Gastroesophageal sphincter (tissue), 3 donors: ENCODE measurements at regions not wholly inside any gene's neighbourhood (a gene's known extent, or its start where the extent isn't known, plus 50 kb on each side); places are given as distances from the start of the nearest gene placed in this dataset.

Source experiments
- EP300 ChIP-seq: sonication (generic); formaldehyde crosslinking; IDR thresholded peaks from one replicate; pipeline ENCODE4 v1.6.1; 2017; ENCODE audit warnings: antibody characterized with exemption, mild to moderate bottlenecking
- POLR2A ChIP-seq, 2 donors: fragments of 450-650 bp; IDR thresholded peaks; one replicate each; pipeline ENCODE4 v1.6.1; 2017; ENCODE audit warnings: antibody characterized with exemption in 2 of 2, mild to moderate bottlenecking in 2 of 2, moderate library complexity in 1 of 2
- POLR2AphosphoS5 ChIP-seq: sonication (generic); formaldehyde crosslinking; IDR thresholded peaks from one replicate; pipeline ENCODE4 v1.6.1; 2017; ENCODE audit warnings: antibody characterized with exemption
- TF ChIP-seq, protein P1 (sequence below), 4 experiments: fragments of 200-600 bp in 2 of 4; fragments of 450-650 bp in 2 of 4; sonication (generic) in 1 of 4; IDR thresholded peaks; one replicate each; pipeline ENCODE4 v1.5.1; 2017 to 2019; ENCODE audit warnings: antibody characterized with exemption in 4 of 4, mild to moderate bottlenecking in 2 of 4, moderate library complexity in 2 of 4

DNA sequence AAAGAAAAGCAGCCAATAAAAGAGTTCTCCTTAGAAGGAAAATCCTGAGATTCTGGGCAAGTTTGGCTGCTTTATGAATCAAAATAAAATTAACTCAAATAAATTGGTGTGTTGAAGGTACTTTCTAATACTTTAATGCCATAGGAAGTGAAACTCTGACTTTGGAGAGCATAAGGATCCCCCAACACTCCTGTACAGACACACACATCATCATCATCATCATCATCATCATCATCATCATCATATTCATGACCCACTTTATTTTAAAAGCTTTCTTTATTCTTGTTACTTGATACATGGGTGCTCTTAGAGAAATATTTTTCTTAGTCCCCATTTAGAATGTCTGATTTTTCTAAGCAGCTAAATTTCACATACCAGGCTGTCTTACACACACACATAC is 283.1 kb upstream of the CYRIA start:
- TF ChIP-seq POLR2AphosphoS5 (no peak), POLR2A (IDR thresholded peaks at IDR 0.05) (no peak), EP300 (no peak)
- TF ChIP-seq, protein P1, sequence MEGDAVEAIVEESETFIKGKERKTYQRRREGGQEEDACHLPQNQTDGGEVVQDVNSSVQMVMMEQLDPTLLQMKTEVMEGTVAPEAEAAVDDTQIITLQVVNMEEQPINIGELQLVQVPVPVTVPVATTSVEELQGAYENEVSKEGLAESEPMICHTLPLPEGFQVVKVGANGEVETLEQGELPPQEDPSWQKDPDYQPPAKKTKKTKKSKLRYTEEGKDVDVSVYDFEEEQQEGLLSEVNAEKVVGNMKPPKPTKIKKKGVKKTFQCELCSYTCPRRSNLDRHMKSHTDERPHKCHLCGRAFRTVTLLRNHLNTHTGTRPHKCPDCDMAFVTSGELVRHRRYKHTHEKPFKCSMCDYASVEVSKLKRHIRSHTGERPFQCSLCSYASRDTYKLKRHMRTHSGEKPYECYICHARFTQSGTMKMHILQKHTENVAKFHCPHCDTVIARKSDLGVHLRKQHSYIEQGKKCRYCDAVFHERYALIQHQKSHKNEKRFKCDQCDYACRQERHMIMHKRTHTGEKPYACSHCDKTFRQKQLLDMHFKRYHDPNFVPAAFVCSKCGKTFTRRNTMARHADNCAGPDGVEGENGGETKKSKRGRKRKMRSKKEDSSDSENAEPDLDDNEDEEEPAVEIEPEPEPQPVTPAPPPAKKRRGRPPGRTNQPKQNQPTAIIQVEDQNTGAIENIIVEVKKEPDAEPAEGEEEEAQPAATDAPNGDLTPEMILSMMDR (IDR thresholded peaks at IDR 0.05), result no peak
